ENCODE measurements at regions not wholly inside any gene's neighbourhood (a gene's known extent, or its start where the extent isn't known, plus 50 kb on each side); places are given as distances from the start of the nearest gene placed in this dataset.

GRCh38 chr15:87557881-87558280 lies 698.7 kb downstream of the NTRK3 start:
- intact Hi-C loops (cut with micrococcal nuclease; ENCODE audit: unreplicated experiment), result no loop called here
- H3K9me2 ChIP-seq (ENCODE audit: insufficient read depth), result no peaks in the 10 kb centered on the region
- TF ChIP-seq EZH2 (IDR thresholded peaks at IDR 0.05; ENCODE audit: low read depth), result no peak
- TF ChIP-seq CTCF (conservative IDR thresholded peaks at IDR 0.05), result no peak
- no peaks in the 10 kb centered on the region for H3K36me3 ChIP-seq (ENCODE audit: low read depth)
- H3F3A ChIP-seq (ENCODE audit: insufficient read depth, low read depth), result no peaks in the 10 kb centered on the region
- ChIA-PET POLR2A (ENCODE audit: unreplicated experiment) (no interaction called here), CTCF (no interaction called here)
- no peak overlapping the region for H3K4me2 ChIP-seq
- BruUV-seq (replicated peaks), result no TSS peak
- H3K27me3 ChIP-seq (ENCODE audit: insufficient read depth, low read depth), result no peaks in the 10 kb centered on the region
- H3K27ac ChIP-seq, result no peak overlapping the region
- no peaks in the 10 kb centered on the region for H3K9me3 ChIP-seq (ENCODE audit: insufficient read depth, low read depth)
- no peaks in the 10 kb centered on the region for H3K79me2 ChIP-seq (ENCODE audit: low read depth)
- DNase-seq, result no peak
- no peaks in the 10 kb centered on the region for H3K4me1 ChIP-seq (replicated peaks; ENCODE audit: insufficient read depth)
- H2AFZ ChIP-seq, result no peak overlapping the region
- no peak overlapping the region for H3K4me3 ChIP-seq
- H4K20me1 ChIP-seq (ENCODE audit: insufficient read depth), result no peaks in the 10 kb centered on the region

GRCh38 chr15:87556886-87557285 lies 699.7 kb downstream of the NTRK3 start:
- H2AFZ ChIP-seq, result no peak overlapping the region
- CTCF ChIA-PET, result no interaction called here

GRCh38 chr15:87549860-87550259 lies 706.7 kb downstream of the NTRK3 start:
- Histone ChIP-seq H3K36me3 (ENCODE audit: low read depth) (no peaks in the 10 kb centered on the region), H3K27ac (no peak overlapping the region), H3K4me1 (replicated peaks; ENCODE audit: insufficient read depth) (no peaks in the 10 kb centered on the region), H3K27me3 (ENCODE audit: insufficient read depth, low read depth) (no peaks in the 10 kb centered on the region), H3K9me2 (ENCODE audit: insufficient read depth) (no peaks in the 10 kb centered on the region), H3K79me2 (ENCODE audit: low read depth) (no peaks in the 10 kb centered on the region), H3K4me3 (no peak overlapping the region), H3K9me3 (ENCODE audit: insufficient read depth, low read depth) (no peaks in the 10 kb centered on the region), H3F3A (ENCODE audit: insufficient read depth, low read depth) (no peaks in the 10 kb centered on the region), H4K20me1 (ENCODE audit: insufficient read depth) (no peaks in the 10 kb centered on the region), H3K4me2 (no peak overlapping the region), H2AFZ (no peak overlapping the region)
- CTCF ChIA-PET, result no interaction called here
- no TSS peak for BruUV-seq (replicated peaks)
- TF ChIP-seq EZH2 (IDR thresholded peaks at IDR 0.05; ENCODE audit: low read depth), result no peak
- TF ChIP-seq CTCF (conservative IDR thresholded peaks at IDR 0.05), result no peak
- intact Hi-C loops (cut with micrococcal nuclease; ENCODE audit: unreplicated experiment), result no loop called here
- POLR2A ChIA-PET (ENCODE audit: unreplicated experiment), result interaction anchor here (1.0 kb wide), 1 partner anchor 195 kb away, joined by 5 read pairs; no protein-coding TSS in a partner anchor
- no peak for DNase-seq

More at GRCh38 chr15:87556886-87557285, 699.7 kb downstream of the NTRK3 start:
- H3K27ac ChIP-seq, result no peak overlapping the region
- no peaks in the 10 kb centered on the region for H3K9me3 ChIP-seq (ENCODE audit: insufficient read depth, low read depth)
- H3K79me2 ChIP-seq (ENCODE audit: low read depth), result no peaks in the 10 kb centered on the region
- H3K4me2 ChIP-seq, result no peak overlapping the region
- no peaks in the 10 kb centered on the region for H4K20me1 ChIP-seq (ENCODE audit: insufficient read depth)
- H3K9me2 ChIP-seq (ENCODE audit: insufficient read depth), result no peaks in the 10 kb centered on the region
- BruUV-seq (replicated peaks), result no TSS peak
- DNase-seq, result peak in 1 of 2 experiments; percentile 37
- no peaks in the 10 kb centered on the region for H3F3A ChIP-seq (ENCODE audit: insufficient read depth, low read depth)
- no peak for TF ChIP-seq EZH2 (IDR thresholded peaks at IDR 0.05; ENCODE audit: low read depth)
- no peak for TF ChIP-seq CTCF (conservative IDR thresholded peaks at IDR 0.05)
- no peaks in the 10 kb centered on the region for H3K36me3 ChIP-seq (ENCODE audit: low read depth)
- H3K27me3 ChIP-seq (ENCODE audit: insufficient read depth, low read depth), result no peaks in the 10 kb centered on the region
- POLR2A ChIA-PET (ENCODE audit: unreplicated experiment), result no interaction called here
- intact Hi-C loops (cut with micrococcal nuclease; ENCODE audit: unreplicated experiment), result no loop called here
- no peak overlapping the region for H3K4me3 ChIP-seq
- H3K4me1 ChIP-seq (replicated peaks; ENCODE audit: insufficient read depth), result no peaks in the 10 kb centered on the region

All from PC-9 (cell line).